ENCODE measurements at regions not wholly inside any gene's neighbourhood (a gene's known extent, or its start where the extent isn't known, plus 50 kb on each side); places are given as distances from the start of the nearest gene placed in this dataset.

- H3K4me3 ChIP-seq (ENCODE audit: low read length): no peak overlapping the region
- no peaks in the 10 kb centered on the region for H3K36me3 ChIP-seq (ENCODE audit: control insufficient read depth, insufficient read depth, low read length)
- ATAC-seq (no peak), DNase-seq (no peak)
- H3K27ac Mint-ChIP-seq: no peak overlapping the region
- peaks cover 3 to 5% of the 10 kb centered on the region in 2 donors for H3K9me3 Mint-ChIP-seq
- no peak overlapping the region for H3K4me3 Mint-ChIP-seq
- H3K27ac ChIP-seq (ENCODE audit: low read length): no peak overlapping the region
- WGBS (ENCODE audit: insufficient coverage): 80% methylated on average over 5 of the region's 8 CpGs
- H3K27me3 Mint-ChIP-seq (ENCODE audit: low read depth in 2 of 2): no peaks in the 10 kb centered on the region
- no peaks in the 10 kb centered on the region for H3K4me1 ChIP-seq (ENCODE audit: control insufficient read depth, insufficient read depth, low read length)
- no peaks in the 10 kb centered on the region for H3K27me3 ChIP-seq (ENCODE audit: control insufficient read depth, insufficient read depth, low read length)
- H3K4me1 Mint-ChIP-seq: no peaks in the 10 kb centered on the region
- no peak for TF ChIP-seq CTCF (IDR thresholded peaks at IDR 0.05)
- H3K9me3 ChIP-seq (ENCODE audit: control insufficient read depth, insufficient read depth, low read length): no peaks in the 10 kb centered on the region
- intact Hi-C loops (cut with micrococcal nuclease): no loop called here
- no peaks in the 10 kb centered on the region for H3K36me3 Mint-ChIP-seq
Measured at GRCh38 chr20:6421321-6422248, 298.8 kb upstream of the FERMT1 start.

GRCh38 chr20:6420336-6420735, 297.5 kb upstream of the FERMT1 start:
- no peak for DNase-seq
- Histone ChIP-seq H3K36me3 (ENCODE audit: control insufficient read depth, insufficient read depth, low read length) (no peaks in the 10 kb centered on the region), H3K4me1 (ENCODE audit: control insufficient read depth, insufficient read depth, low read length) (no peaks in the 10 kb centered on the region), H3K27ac (ENCODE audit: low read length) (no peak overlapping the region), H3K4me3 (ENCODE audit: low read length) (no peak overlapping the region), H3K9me3 (ENCODE audit: control insufficient read depth, insufficient read depth, low read length) (no peaks in the 10 kb centered on the region), H3K27me3 (ENCODE audit: control insufficient read depth, insufficient read depth, low read length) (no peaks in the 10 kb centered on the region)
- WGBS (ENCODE audit: insufficient coverage): no CpG with 5 or more reads among the region's 1 CpG
- H3K27ac Mint-ChIP-seq: no peak overlapping the region
- no peaks in the 10 kb centered on the region for H3K27me3 Mint-ChIP-seq (ENCODE audit: low read depth in 2 of 2)
- no peak for TF ChIP-seq CTCF (IDR thresholded peaks at IDR 0.05)
- H3K9me3 Mint-ChIP-seq: peaks cover 0 to 2% of the 10 kb centered on the region in 2 donors
- no peaks in the 10 kb centered on the region for H3K36me3 Mint-ChIP-seq
- intact Hi-C loops (cut with micrococcal nuclease): no loop called here
- no peak for ATAC-seq
- H3K4me1 Mint-ChIP-seq: no peaks in the 10 kb centered on the region
- H3K4me3 Mint-ChIP-seq: no peak overlapping the region

GRCh38 chr20:6418732-6419131, 295.9 kb upstream of the FERMT1 start:
- Mint-ChIP-seq H3K4me3 (no peak overlapping the region), H3K36me3 (no peaks in the 10 kb centered on the region), H3K27ac (no peak overlapping the region), H3K4me1 (no peaks in the 10 kb centered on the region), H3K9me3 (peaks cover 0 to 2% of the 10 kb centered on the region in 2 donors), H3K27me3 (ENCODE audit: low read depth in 2 of 2) (no peaks in the 10 kb centered on the region)
- no peak for TF ChIP-seq CTCF (IDR thresholded peaks at IDR 0.05)
- no peak for ATAC-seq
- intact Hi-C loops (cut with micrococcal nuclease): no loop called here
- no peaks in the 10 kb centered on the region for H3K4me1 ChIP-seq (ENCODE audit: control insufficient read depth, insufficient read depth, low read length)
- no peak overlapping the region for H3K27ac ChIP-seq (ENCODE audit: low read length)
- no peaks in the 10 kb centered on the region for H3K27me3 ChIP-seq (ENCODE audit: control insufficient read depth, insufficient read depth, low read length)
- no peaks in the 10 kb centered on the region for H3K36me3 ChIP-seq (ENCODE audit: control insufficient read depth, insufficient read depth, low read length)
- H3K4me3 ChIP-seq (ENCODE audit: low read length): no peak overlapping the region
- no peaks in the 10 kb centered on the region for H3K9me3 ChIP-seq (ENCODE audit: control insufficient read depth, insufficient read depth, low read length)
- DNase-seq: no peak

- Mint-ChIP-seq H3K27ac (no peak overlapping the region), H3K36me3 (no peaks in the 10 kb centered on the region), H3K9me3 (peaks cover 3 to 5% of the 10 kb centered on the region in 2 donors), H3K4me3 (no peak overlapping the region), H3K27me3 (ENCODE audit: low read depth in 2 of 2) (peaks cover 0 to 3% of the 10 kb centered on the region in 2 donors), H3K4me1 (no peaks in the 10 kb centered on the region)
- no peak for ATAC-seq
- Histone ChIP-seq H3K4me3 (ENCODE audit: low read length) (no peak overlapping the region), H3K36me3 (ENCODE audit: control insufficient read depth, insufficient read depth, low read length) (no peaks in the 10 kb centered on the region), H3K4me1 (ENCODE audit: control insufficient read depth, insufficient read depth, low read length) (no peaks in the 10 kb centered on the region), H3K27ac (ENCODE audit: low read length) (no peak overlapping the region), H3K9me3 (ENCODE audit: control insufficient read depth, insufficient read depth, low read length) (no peaks in the 10 kb centered on the region), H3K27me3 (ENCODE audit: control insufficient read depth, insufficient read depth, low read length) (no peaks in the 10 kb centered on the region)
- no peak for TF ChIP-seq CTCF (IDR thresholded peaks at IDR 0.05)
- 67% methylated on average over 2 of the region's 2 CpGs for WGBS (ENCODE audit: insufficient coverage)
- intact Hi-C loops (cut with micrococcal nuclease): no loop called here
- DNase-seq: no peak
Measured at GRCh38 chr20:6416371-6416770, 293.5 kb upstream of the FERMT1 start.

Measured in natural killer cell (primary cell).